AG08395 (cell line): ENCODE measurements at regions not wholly inside any gene's neighbourhood (a gene's known extent, or its start where the extent isn't known, plus 50 kb on each side); places are given as distances from the start of the nearest gene placed in this dataset.

Experiments
- DNase-seq: peaks from one replicate; pipeline ENCODE4 v3.0.0; 2012; ENCODE audit warnings: mixed read lengths, low spot score

- no peak for DNase-seq
These were observed 184.3 kb downstream of the TTC32 start for GRCh38 chr2:19717446-19717845.

GRCh38 chr2:19714926-19715325 lies 186.9 kb downstream of the TTC32 start:
- DNase-seq = peak; percentile 43

GRCh38 chr2:19712850-19713249 lies 188.9 kb downstream of the TTC32 start:
- no peak for DNase-seq

GRCh38 chr2:19711470-19712372 lies 190.1 kb downstream of the TTC32 start:
- peak; percentile 97 for DNase-seq

GRCh38 chr2:19710230-19710629 lies 191.6 kb downstream of the TTC32 start:
- no peak for DNase-seq

GRCh38 chr2:19709553-19709952 lies 192.2 kb downstream of the TTC32 start:
- DNase-seq = no peak

DNA sequence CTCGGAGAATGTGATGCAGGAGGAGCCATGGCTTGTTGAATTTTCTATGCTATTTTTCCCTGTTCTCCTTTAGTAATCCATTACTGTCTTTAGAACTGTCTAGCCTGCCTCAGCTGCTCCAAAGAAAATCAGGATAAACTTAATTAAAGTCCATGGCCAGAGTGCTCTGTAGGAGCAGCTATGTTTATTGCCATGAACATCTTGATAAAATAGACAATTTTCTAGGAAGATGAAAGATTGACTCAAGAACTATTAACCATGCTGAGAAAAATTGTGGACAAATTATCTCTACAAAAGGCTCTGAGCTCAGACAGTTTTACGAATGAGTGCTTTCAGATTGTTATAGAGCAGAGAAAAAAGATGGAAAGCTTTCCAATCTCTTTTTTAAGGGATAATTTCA lies 193.0 kb downstream of the TTC32 start:
- no peak for DNase-seq

GRCh38 chr2:19706332-19706731 lies 195.5 kb downstream of the TTC32 start:
- DNase-seq = no peak

DNA sequence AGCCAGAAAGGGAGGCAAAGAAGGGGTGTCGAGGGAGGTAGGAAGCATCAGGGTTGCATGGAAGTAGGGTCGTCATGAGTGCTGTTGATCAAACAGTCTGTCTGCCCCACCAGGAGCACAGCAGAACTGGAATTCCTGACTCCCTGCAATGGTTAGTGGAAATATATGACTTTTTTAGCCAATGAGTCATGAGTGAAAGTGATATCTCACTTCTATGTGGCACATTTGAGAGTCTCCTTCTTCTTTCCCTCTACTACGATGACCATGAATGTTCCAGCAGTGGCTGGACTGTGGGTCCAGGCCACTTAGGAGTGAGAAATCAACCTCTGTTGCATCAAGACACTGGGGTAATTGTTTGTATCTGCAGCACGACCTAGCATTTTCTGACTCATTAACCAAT lies 199.5 kb downstream of the TTC32 start:
- no peak for DNase-seq

DNA sequence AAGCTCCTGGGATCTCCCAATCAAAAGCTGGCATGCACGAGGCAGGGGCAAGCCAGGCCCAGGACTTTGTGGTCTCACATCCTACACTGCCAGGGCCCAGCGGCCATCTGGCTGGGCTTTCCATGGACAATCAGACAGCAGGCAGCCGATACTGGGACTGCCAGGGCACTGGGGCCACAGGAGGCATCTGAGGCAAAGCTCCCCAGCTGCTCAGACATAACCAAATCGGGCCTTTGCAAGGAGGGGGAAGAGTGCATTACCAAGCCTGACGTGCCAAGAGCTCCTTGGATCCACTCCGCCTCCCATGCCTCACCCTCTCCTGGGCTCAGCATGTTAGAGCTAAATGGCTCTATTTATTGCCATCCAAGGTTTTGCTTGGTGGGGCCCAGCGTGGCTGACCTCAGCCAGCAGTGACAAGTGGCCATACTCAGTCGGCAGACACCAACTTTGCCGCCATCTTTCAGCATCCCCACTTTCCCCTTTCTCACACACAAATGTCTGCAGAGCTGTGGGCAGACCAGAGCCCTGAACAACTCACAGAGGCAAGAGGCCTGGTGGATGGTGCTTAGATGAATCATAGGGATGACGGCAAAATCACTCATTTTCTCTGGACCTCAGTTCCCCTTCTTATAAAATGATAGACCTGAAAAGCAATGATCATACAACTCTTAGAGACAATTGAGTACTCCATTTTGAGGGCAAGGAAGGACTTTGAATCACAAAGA lies 200.8 kb downstream of the TTC32 start:
- no peak for DNase-seq

DNA sequence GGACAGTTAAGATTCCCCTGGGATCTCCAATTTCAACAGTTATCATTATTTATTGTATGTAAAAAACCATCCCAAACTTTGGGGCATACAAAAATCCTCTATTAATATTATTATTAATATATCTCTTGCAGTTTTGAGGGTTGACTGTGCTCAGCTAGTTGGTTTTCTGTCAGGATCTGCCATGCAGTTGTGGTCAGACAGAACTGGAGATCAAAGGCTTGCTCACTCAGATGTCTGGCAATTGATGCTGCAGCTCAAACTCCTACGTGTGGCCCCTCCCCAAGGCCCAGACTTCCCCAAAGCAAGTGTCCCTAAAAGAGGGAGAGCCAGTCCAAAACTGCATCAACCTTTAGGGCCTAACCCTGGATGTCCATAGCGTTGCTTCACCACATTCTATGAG lies 204.7 kb downstream of the TTC32 start:
- no peak for DNase-seq

DNA sequence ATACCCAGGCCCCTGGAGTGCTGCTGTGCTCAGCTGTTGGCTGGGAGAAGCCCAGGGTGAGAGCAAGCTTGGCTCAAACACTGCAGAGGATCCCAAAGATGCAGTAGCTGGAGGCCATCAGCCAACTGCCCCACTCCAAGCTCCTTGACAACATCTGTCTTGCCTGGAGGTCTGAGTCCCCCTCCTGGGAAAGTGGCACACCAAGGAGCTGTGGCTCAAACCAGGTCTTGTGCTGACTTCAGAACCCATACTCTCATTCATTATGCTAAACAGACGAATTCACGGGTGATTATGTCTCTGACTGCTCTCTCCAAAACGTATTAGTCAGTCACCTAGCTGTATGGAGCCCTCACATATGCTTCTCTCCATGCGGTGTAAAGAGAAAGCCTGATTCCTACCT lies 206.1 kb downstream of the TTC32 start:
- no peak for DNase-seq

- no peak for DNase-seq
These were observed 209.9 kb downstream of the TTC32 start for GRCh38 chr2:19691892-19692291.

GRCh38 chr2:19690429-19690828 lies 211.4 kb downstream of the TTC32 start:
- no peak for DNase-seq

- no peak for DNase-seq
These were observed 212.1 kb downstream of the TTC32 start for GRCh38 chr2:19689646-19690168.

- DNase-seq = no peak
These were observed 213.7 kb downstream of the TTC32 start for GRCh38 chr2:19688059-19688458.

DNA sequence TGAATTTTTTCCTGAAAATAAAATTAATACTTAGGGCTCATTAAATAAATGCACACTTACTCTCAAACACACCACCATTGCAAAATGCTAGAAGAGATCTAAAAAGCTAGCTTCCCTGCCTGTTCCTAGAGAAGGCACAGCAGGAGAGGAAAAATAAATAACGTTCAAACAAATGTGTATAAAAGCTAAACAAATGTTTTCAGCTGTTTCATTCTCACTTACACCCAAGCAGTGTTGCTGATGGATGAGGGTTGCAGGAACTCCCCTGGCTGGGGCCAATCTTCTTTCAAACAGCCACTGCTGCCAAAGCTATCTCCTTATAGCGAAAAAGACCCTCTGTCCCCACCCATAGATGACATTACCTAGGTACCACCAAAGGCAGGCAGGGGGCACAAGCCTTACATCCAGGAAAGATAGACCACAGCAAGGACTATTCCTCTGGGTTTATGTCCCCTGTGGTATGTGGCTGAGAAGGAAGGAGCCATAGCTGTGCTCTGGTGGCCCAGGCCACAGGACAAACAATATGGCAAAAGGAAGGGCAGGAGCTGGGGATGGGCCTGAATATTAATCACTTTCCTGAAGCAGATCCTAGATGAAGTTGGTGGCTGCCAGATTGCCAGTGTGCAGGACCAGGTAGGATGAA lies 214.6 kb downstream of the TTC32 start:
- no peak for DNase-seq

DNA sequence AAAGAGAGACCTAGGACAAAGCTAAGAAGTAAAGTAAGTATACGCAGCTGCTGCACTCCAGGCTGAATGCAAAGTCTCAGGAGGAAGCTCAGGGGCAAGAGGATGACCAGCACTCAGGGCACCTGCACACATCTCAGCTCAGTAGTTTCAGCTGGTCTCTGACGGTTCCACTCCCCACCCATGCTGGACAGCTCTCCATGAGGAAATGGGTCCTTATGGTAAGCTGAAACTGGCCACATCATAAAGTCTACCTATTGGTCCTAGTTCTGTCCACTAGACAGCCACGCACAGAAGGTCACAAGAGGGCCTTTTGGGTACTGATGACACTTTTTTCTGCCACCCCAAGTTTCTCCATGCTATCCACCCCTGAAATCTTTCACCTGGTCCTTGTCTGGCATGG lies 215.3 kb downstream of the TTC32 start:
- no peak for DNase-seq

DNA sequence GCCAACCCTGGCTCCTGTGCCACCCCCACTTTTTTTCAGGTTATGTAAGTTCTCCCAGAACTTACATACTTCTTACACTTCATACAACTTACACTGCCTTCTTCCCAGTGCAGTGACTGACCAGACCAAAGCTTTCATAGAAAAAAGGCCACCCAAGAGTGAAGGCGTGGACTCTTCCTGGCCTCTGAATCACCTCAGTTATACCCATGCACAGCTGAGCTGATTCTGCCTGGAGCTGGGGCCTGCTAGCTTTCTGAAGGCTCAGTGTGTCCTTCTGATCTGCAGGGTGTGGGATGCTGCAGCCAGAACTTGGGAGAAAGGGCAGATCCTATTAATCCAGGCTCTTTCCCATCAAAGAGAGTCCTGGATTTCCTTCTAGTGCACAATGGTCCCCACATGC lies 216.1 kb downstream of the TTC32 start:
- peak; percentile 24 for DNase-seq

GRCh38 chr2:19684516-19684915 lies 217.3 kb downstream of the TTC32 start:
- DNase-seq = no peak

- DNase-seq = no peak
These were observed 218.2 kb downstream of the TTC32 start for GRCh38 chr2:19683556-19683955.

DNA sequence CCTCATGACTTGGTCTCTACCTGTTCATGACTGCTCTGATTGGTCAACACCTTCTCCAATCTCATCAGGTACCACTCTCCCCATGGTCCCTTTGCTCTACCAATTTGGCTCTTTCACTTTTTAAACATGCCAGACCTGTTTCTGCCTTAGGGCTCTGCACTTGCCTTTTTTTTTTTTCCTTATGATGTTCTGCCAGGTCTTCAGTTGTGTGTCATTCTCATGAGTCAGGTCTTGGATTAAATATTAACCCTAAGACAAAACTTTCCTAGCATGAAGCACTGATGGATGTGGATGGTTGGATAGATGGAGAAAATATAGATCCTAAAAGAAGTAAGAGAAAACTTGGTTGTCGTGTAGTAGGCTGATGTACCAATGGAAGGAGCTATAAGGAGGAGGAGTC lies 219.3 kb downstream of the TTC32 start:
- DNase-seq = peak; percentile 18
